GM18870 (cell line): ENCODE measurements at regions not wholly inside any gene's neighbourhood (a gene's known extent, or its start where the extent isn't known, plus 50 kb on each side); places are given as distances from the start of the nearest gene placed in this dataset.
"Not testable (repeated sequence)": the region's sequence is repeated elsewhere in the genome, so short reads cannot be mapped to it uniquely, and the experiment has no call there.

Experiments used
- ATAC-seq: cut with Tn5 transposase; IDR thresholded peaks from one replicate; pipeline ENCODE4 v1.9.1; 2021; ENCODE audit warnings: moderate library complexity; ENCODE audit not compliant: unreplicated experiment

- ATAC-seq, result no peak
These were observed 65.7 kb downstream of the SLITRK5 start for GRCh38 chr13:87736849-87737385.

GRCh38 chr13:87754097-87754496, 82.9 kb downstream of the SLITRK5 start:
- no peak for ATAC-seq

- no peak for ATAC-seq
These were observed 98.3 kb downstream of the SLITRK5 start for GRCh38 chr13:87769445-87769844.

- no peak for ATAC-seq
These were observed 106.2 kb downstream of the SLITRK5 start for GRCh38 chr13:87777387-87777786.

GRCh38 chr13:87778128-87778527, 107.0 kb downstream of the SLITRK5 start:
- no peak for ATAC-seq

- no peak for ATAC-seq
These were observed 108.3 kb downstream of the SLITRK5 start for GRCh38 chr13:87779426-87779825.

GRCh38 chr13:87783366-87783765, 112.2 kb downstream of the SLITRK5 start:
- ATAC-seq, result no peak

- no peak for ATAC-seq
These were observed 117.2 kb downstream of the SLITRK5 start for GRCh38 chr13:87788363-87788762.

GRCh38 chr13:87792878-87793277, 121.7 kb downstream of the SLITRK5 start:
- no peak for ATAC-seq

- no peak for ATAC-seq
These were observed 127.4 kb downstream of the SLITRK5 start for GRCh38 chr13:87798536-87798935.

GRCh38 chr13:87810391-87810801, 139.2 kb downstream of the SLITRK5 start:
- ATAC-seq, result no peak

- no peak for ATAC-seq
These were observed 139.8 kb downstream of the SLITRK5 start for GRCh38 chr13:87810920-87811344.

- no peak for ATAC-seq
These were observed 143.2 kb downstream of the SLITRK5 start for GRCh38 chr13:87814403-87814802.

- ATAC-seq, result no peak
These were observed 149.1 kb downstream of the SLITRK5 start for GRCh38 chr13:87820241-87820640.

- no peak for ATAC-seq
These were observed 150.3 kb downstream of the SLITRK5 start for GRCh38 chr13:87821512-87821911.

- ATAC-seq, result not testable (repeated sequence)
These were observed 155.1 kb downstream of the SLITRK5 start for GRCh38 chr13:87826301-87826700.

- no peak for ATAC-seq
These were observed 156.3 kb downstream of the SLITRK5 start for GRCh38 chr13:87827479-87827878.

GRCh38 chr13:87837522-87837921, 166.4 kb downstream of the SLITRK5 start:
- ATAC-seq, result no peak

GRCh38 chr13:87837946-87838345, 166.8 kb downstream of the SLITRK5 start:
- no peak for ATAC-seq

- no peak for ATAC-seq
These were observed 180.2 kb downstream of the SLITRK5 start for GRCh38 chr13:87851410-87851809.

- ATAC-seq, result no peak
These were observed 184.4 kb downstream of the SLITRK5 start for GRCh38 chr13:87855553-87855952.

- ATAC-seq, result no peak
These were observed 188.1 kb downstream of the SLITRK5 start for GRCh38 chr13:87859261-87859660.

- no peak for ATAC-seq
These were observed 196.3 kb downstream of the SLITRK5 start for GRCh38 chr13:87867426-87867825.
